GM12873 (cell line): ENCODE measurements at regions not wholly inside any gene's neighbourhood (a gene's known extent, or its start where the extent isn't known, plus 50 kb on each side); places are given as distances from the start of the nearest gene placed in this dataset.

Experiments
- TF ChIP-seq, protein P1 (sequence below): IDR thresholded peaks from 2 replicates; pipeline ENCODE4 v1.5.1; 2012; ENCODE audit warnings: low read depth, mild to moderate bottlenecking, moderate library complexity, low read length, control low read depth; ENCODE audit not compliant: insufficient read depth; ENCODE audit errors: missing control alignments

- TF ChIP-seq, protein P1, sequence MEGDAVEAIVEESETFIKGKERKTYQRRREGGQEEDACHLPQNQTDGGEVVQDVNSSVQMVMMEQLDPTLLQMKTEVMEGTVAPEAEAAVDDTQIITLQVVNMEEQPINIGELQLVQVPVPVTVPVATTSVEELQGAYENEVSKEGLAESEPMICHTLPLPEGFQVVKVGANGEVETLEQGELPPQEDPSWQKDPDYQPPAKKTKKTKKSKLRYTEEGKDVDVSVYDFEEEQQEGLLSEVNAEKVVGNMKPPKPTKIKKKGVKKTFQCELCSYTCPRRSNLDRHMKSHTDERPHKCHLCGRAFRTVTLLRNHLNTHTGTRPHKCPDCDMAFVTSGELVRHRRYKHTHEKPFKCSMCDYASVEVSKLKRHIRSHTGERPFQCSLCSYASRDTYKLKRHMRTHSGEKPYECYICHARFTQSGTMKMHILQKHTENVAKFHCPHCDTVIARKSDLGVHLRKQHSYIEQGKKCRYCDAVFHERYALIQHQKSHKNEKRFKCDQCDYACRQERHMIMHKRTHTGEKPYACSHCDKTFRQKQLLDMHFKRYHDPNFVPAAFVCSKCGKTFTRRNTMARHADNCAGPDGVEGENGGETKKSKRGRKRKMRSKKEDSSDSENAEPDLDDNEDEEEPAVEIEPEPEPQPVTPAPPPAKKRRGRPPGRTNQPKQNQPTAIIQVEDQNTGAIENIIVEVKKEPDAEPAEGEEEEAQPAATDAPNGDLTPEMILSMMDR = no peak
These were observed 118.7 kb downstream of the NUP35 start for GRCh38 chr2:183242937-183243336.

GRCh38 chr2:183243758-183244157, 119.5 kb downstream of the NUP35 start:
- TF ChIP-seq, protein P1 = no peak

DNA sequence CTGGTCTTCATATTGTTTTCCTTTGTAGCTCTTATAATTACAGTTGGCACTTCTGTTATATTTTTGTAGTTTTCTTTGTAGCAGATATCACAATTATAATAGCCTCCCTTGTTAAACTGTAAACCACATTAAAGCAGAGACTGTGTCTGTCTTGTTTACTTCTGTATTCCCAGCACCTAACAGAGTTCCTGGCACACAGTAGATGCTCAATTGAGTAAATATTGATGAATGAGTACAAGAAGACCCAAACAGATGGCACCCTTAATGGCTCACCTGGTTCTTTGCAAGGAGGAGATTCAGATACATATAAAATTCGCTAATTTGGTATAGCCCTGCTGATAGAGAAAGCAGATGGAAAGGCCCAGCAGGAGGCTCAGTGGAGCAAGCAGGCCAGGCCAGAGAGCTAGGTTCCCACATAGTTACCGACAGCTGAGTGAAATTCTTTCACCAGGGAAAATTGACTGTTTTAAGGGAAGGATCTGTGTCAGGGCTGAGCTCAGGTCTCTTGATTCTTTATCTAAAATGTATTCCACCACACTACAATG, 120.1 kb downstream of the NUP35 start:
- TF ChIP-seq, protein P1 = no peak

- TF ChIP-seq, protein P1 = peak; percentile 41
These were observed 124.8 kb downstream of the NUP35 start for GRCh38 chr2:183248866-183249567.

GRCh38 chr2:183250061-183250460, 125.8 kb downstream of the NUP35 start:
- TF ChIP-seq, protein P1 = no peak

DNA sequence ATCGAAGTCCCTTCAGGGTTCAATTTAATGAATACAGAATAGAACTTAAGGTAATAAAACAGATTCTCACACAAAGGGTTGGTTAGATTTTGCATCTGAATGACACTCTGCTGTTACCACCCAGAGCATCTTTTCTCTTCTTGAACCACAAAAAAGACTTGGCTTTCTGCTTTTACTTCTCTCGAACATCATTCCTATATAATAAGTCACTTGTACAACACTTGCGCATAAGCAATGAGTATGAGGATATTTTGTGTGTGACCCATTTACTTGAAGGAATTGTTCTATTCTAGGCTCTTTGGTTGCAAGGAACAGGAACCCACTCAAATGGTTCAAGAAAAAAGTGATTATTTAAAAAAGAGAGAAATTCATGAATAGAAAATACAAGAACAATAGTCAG, 126.2 kb downstream of the NUP35 start:
- TF ChIP-seq, protein P1 = no peak

- TF ChIP-seq, protein P1 = no peak
These were observed 129.3 kb downstream of the NUP35 start for GRCh38 chr2:183253441-183254130.
